ENCODE measurements at regions not wholly inside any gene's neighbourhood (a gene's known extent, or its start where the extent isn't known, plus 50 kb on each side); places are given as distances from the start of the nearest gene placed in this dataset.

- TF ChIP-seq RELA (CRISPR knock-in tag; IDR thresholded peaks at IDR 0.05), result no peak
- TF ChIP-seq MAFK (conservative IDR thresholded peaks at IDR 0.05 in 1 of 2, IDR thresholded peaks at IDR 0.05 in 1 of 2; ENCODE audit: low read length in 2 of 2), result no peak
- TF ChIP-seq CEBPB (IDR thresholded peaks at IDR 0.05; ENCODE audit: borderline replicate concordance, low read depth, low read length), result no peak
- TF ChIP-seq TAF1 (CRISPR knock-in tag; IDR thresholded peaks at IDR 0.05), result no peak
- no peak for TF ChIP-seq MTA1 (CRISPR knock-in tag; IDR thresholded peaks at IDR 0.05; ENCODE audit: borderline replicate concordance)
- TF ChIP-seq SOX13 (IDR thresholded peaks at IDR 0.05), result no peak
- TF ChIP-seq SOX13 (CRISPR knock-in tag; conservative IDR thresholded peaks at IDR 0.05 in 1 of 2, IDR thresholded peaks at IDR 0.05 in 1 of 2), result no peak
- no peak for TF ChIP-seq ZNF768 (CRISPR knock-in tag; IDR thresholded peaks at IDR 0.05)
- no peak for TF ChIP-seq SKIL (CRISPR knock-in tag; IDR thresholded peaks at IDR 0.05; ENCODE audit: borderline replicate concordance)
- no peak for TF ChIP-seq SMAD9 (CRISPR knock-in tag; IDR thresholded peaks at IDR 0.05)
Measured at GRCh38 chr13:44304433-44304725, 69.2 kb upstream of the SERP2 start.
